GM19025 (cell line): ENCODE measurements at regions not wholly inside any gene's neighbourhood (a gene's known extent, or its start where the extent isn't known, plus 50 kb on each side); places are given as distances from the start of the nearest gene placed in this dataset.
"Not testable (repeated sequence)": the region's sequence is repeated elsewhere in the genome, so short reads cannot be mapped to it uniquely, and the experiment has no call there.

Source experiments
- ATAC-seq: cut with Tn5 transposase; IDR thresholded peaks from one replicate; pipeline ENCODE4 v1.9.1; 2021; ENCODE audit warnings: mild to moderate bottlenecking, low read depth, moderate library complexity; ENCODE audit not compliant: unreplicated experiment

DNA sequence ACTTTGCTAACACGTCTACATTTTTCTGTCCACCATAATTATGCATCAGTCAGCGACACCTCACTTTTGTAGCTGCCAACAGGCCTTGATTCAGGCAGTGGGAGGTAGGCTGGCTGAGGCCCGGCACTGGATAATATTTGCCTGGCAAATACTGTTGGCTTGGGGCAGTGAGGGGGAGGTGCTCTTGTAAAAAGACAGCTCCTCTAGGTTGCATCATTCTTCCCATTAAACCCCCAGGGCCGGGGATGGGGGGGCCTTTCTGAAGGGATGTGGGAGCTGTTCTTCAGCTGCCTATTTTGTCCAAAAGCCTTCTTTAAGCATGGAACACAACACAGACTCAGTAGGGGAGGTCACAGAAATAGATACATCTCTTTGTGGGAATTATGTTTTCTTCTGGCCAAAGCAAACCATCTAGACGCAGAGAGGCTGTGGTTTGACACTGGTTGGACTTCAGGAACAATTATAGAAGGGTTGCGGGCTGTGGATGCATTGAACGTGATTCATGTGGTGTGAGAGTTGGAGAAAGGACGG is 338.3 kb upstream of the NT5E start:
- no peak for ATAC-seq

DNA sequence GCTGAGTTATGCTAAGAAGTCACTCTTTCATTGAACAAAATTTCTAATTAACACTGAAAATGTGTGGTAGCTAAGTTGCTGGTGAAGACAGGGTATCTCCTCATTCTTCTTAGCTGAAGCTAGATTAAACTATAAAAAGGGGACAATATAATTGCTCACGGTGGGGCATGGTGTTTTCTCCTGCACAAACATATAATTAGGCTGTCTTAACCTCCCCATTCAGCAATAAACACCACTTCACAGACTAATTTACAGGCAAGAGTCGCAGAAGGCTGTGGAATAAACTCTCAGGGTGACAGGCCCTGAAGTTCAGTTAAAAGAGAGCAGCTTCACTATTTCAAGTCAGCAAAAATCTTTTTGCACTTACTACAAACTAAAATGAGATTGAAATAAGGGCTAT is 338.9 kb upstream of the NT5E start:
- no peak for ATAC-seq

DNA sequence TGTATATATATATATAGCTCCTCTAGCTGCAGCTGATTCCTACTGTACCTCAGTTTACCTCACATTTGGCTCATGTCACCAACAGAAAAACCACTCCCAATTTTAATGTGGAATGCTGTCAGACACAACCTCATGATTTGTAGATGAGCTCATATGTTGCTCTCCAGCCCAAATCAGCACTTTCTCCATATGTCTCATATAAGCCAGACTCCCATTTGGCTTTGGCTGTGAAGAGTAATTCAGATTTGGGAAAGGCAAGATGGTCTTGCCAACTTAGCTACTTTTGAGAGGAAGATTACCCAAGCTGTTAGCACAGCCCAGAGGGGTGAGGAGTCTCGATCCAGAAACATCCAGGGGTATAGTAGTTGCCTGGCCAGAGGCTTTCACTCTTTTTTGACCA is 342.2 kb upstream of the NT5E start:
- ATAC-seq = no peak

DNA sequence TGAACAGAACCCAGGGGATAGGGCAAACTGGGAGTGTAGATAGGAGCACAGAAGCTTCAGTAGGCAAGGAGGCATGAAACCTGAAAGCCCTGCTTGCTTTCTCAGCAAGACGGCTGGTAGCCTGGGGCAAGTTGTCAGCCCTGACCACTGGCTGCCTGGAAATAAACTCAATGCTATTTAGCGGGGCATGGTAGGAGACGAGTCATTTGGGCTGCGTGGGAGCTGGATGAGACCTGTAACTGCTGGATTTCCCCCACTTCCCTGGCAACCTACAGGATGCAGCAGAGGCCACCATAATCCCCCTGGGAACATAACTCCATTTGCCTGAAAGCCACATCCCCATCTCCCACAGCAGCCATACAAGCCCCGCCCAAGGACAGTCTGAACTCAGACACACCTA is 332.6 kb upstream of the TBX18 start:
- no peak for ATAC-seq

DNA sequence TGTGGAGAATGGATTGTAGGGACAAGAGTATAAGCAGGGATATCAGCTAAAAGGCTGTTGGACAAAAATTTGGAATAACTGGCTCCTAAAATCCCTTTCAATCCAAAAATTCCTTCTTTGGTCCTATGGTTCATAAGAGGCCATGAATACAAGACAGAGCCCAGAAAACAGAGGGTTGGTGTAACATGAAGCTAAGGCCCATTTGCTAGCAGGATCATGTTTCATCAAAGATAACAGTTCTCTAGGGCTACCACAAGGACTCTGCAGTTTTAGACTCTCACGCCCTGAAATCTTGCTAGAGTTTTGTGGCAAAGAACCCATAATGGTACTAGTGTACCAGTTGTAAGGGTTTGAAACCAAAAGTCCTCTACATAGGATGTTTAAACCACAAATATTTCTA is 327.8 kb upstream of the TBX18 start:
- no peak for ATAC-seq

DNA sequence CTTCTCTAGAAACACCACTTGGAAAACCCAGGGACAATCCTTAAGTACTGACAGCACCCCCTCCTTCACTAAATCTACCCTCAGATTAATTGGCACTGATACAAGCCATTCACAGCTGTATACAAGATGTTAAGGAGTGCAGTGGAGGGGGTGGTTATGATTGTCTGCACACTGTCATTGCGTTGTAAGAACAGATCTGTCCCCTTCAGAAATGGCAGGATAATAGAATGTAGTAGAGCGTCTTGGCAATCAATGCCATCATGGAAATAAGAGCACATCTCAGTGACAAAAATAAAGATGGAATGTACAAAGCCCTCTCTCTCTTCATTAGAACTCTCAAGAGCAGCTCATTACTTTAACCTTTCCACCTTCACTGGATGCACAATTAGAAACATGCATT is 324.9 kb upstream of the TBX18 start:
- ATAC-seq = no peak

DNA sequence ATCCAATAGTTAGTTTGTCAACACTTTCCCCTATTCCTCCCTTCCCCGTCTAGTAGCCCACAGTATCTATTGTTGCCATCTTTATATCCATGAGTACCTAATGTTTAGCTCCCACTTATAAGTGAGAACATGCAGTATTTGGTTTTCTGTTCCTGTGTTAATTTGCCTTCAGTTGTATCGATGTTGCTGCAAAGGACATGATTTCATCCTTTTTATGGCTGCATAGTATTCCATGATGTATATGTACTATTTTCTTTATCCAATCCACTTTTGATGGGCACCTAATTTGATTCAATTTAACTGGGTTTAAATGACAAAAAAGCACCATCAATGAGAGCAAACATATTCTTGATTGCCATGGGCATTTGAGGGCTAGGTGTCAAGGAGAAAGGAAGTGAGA is 321.5 kb upstream of the TBX18 start:
- ATAC-seq = no peak

DNA sequence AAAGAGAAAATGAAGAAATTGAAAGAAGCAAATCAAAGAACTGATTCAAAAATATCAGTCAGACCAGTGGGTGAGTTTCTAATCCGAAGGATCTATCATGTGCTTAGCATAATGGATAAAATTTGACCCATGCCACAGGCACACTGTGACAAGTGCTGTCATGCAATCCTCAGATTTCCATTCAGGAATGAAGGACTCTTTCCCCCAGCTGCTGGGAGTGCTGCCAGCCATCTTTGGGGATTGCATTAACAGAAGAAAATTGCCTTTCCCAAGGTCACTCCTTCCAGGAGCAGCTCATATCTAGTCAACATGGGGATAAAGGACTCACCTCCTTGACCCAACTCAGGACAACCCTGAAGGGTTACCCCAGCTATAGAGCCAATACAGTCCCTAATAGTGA is 316.7 kb upstream of the TBX18 start:
- ATAC-seq = no peak

DNA sequence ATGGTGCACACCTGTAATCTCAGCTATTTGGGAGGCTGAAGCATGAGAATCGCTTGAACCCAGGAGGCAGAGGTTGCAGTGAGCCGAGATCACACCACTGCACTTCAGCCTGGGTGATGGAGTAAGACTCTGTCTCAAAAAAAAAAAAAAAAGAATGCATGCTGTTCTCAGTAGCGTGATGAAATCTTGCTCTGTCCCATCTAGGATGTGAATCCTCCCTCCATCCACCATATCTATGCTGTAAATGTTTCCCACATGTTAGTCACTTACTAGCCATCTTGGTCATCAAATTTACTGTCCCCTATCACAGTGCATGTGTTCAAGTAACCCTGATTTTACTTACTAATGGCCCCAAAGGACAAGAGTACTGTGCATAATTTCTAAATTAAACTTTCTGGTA is 315.4 kb upstream of the TBX18 start:
- no peak for ATAC-seq

DNA sequence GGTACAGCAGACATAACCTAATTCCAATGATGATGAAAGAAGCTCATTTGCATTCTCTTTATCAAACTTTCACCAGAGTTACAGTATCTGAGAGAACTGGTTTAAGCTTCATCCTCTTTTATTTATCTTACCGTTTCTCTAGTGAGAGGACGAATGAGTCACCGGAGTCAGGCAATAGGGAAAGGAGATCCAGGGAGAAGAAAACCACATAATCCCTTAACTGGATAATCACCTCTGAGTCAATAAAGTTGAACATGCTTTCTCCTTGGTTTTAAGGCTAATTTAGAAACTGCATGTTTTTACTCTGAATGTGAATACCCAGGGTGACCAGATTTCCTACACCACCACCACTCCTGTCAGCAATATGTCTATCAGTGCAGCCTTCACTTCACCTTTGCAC is 313.7 kb upstream of the TBX18 start:
- no peak for ATAC-seq

DNA sequence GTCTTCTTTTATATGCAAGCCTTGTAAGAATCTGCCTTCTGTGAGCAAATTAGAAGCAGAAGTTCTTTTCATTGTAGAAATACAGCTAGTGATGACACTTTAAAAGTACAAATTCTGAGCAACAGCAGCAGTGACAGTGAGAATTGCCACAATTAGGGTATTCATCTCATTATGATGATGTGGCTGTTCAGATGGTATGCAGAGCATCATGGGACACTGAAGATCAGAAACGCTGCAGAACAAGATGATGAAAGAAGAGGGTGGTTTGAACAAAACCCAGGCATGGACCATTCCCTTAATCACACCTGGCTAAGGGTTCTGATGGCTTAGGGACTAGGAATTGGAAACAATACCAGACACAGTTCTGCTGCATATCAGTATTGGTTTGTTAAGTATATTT is 312.7 kb upstream of the TBX18 start:
- ATAC-seq = no peak

DNA sequence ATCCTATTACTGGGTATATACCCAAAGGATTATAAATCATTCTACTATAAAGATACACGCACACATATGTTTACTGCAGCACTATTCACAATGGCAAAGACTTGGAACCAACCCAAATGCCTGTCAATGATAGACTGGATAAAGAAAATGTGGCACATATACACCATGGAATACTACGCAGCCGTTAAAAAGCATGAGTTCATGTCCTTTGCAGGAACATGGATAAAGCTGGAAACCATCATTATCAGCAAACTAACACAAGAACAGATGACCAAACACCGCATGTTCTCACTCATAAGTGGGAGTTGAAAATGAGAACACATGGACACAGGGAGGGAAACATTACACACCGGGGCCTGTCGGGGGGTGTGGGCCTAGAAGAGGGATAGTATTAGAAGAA is 307.4 kb upstream of the TBX18 start:
- not testable (repeated sequence) for ATAC-seq

DNA sequence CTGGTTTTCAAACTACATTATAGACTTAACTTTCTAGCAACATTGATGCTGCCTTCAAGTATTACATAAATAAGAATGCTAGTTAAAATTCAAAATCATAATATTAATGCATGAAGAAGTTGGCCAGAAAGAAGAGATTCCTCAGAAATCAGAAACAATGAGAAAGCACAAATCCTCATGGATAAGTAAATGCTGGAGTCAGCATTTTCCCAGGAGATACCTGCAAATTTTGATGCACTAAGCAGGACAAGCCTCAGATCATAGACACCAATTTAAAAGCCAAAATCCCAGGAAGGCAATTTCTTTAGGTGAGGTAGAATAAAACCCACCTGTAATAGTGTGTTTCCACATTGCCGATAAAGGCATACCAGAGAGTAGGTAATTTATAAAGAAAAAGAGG is 305.2 kb upstream of the TBX18 start:
- ATAC-seq = no peak

DNA sequence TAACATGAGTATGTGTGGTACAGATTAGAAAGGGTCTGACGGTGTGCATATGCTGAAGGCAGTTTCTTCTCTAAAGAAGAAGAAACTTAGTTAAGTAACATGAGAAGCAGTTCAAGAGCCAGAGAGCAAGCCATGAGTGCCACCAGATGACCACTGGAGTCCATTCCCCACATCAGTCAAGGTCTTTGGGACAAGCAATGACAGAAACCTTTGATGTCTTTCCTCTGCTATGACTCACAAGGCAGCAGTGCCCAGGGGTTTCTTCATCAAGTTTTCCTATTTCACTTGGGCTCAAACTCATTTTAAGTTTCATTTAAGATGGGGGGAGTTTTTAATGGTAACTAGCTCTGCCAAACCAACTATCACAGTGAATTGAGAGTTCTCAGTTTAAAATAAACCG is 303.8 kb upstream of the TBX18 start:
- no peak for ATAC-seq

DNA sequence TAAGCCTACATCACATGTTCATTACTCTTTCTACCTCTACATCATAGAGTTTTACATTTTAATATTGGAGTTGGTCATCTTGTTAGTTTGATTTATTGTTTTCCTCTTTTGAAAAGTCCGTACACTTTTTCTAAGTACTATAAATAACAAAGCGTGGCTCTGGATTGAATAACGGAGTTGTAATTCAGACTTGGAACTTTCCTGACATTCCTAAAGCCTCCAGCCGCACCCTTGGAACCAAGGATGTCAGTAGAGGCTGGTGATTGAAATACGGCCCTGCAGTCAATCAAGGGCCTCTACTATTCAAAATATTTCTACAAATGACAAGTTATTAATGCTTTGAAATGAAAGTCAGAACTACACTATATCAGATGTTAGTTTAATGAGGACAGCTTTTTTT is 301.9 kb upstream of the TBX18 start:
- ATAC-seq = no peak

DNA sequence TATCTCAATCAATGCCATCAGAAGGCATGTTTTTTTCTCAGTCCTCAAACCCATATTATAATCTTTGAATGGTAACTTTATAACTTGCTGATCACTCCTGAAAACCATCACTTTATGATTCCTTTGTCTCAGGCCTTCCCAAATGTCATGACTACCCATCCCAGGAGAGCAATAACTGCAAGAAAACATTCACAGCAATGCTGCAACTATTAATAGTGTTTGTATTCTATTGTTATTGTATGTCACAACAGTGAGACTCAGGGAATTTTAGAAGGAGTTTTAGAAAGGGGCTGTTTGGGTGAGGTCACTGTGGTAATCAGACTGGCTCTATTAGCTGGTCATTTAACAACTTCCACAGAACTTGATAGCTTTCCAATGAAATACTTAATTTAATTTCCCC is 301.4 kb upstream of the TBX18 start:
- no peak for ATAC-seq

DNA sequence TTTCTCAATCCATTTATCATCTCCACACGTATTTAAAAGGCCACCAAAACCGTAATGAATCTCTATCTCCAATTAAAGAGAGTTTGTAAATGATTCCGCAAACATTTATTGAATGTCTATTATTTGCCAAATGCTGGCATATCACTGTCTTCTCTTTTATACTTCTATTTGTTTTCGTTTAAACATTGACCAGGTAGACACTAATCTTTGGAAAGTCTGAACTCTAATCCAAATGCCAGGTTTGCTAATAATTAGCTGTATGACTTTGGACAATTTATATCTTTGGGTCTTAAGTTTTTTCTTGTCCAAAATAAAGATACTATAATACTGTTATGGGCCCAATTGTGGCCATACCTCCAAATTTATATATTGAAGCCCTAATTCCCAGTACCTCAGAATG is 299.2 kb upstream of the TBX18 start:
- ATAC-seq = no peak

DNA sequence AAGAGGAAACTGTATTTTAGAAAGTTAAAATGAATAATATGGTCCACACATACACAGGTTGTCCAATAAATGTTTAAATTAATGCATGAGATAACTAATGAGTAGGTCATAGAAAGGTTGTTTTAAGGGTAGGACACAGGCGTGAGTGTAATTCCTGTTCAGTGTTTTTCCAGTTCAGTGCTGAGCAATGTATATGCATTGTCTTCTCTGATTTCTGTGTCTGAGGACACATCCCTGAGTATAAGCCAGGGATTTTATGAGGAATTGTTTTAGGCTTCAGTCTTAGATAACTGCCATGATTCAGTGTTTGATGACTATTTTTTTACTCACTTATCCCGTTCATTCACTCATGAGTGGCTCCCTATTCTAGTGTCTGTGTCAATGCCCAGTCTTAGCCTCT is 298.5 kb upstream of the TBX18 start:
- no peak for ATAC-seq

DNA sequence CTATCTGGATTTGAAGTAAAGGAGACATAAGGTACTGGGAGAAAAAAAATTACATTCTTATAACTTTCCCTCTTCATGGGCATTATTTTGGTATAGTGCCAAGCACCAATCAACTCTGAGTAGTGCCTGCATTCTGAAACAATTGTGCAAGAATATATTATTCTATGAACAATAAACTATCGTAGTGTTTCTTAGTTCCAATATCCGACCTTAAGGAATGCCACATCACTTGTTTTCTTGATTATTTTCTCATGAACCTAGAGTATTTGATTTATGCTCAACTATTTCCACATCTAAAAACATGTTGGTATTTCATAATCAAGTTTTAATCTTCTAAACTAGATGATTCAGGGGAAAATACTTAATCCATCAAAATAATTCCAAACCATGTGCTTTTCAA is 294.4 kb upstream of the TBX18 start:
- ATAC-seq = no peak

DNA sequence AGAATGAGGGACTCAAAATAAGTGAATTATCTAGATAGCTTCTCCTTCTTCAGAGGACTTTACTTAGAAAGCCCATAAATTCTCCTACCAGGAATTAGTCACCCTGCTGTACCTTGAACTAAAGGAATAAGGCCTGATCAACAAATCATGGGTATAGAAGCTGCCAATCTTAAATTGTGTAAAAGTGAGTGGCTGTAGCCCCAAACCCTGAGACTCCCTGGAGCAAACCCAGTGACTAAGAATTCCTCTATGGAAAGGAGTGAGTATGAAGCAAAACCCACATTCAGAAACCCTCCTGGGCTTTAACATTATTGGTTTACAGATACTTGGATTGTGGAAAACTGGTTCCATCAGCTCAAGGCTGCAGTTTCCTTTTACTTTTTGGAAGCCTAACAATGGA is 285.8 kb upstream of the TBX18 start:
- no peak for ATAC-seq

DNA sequence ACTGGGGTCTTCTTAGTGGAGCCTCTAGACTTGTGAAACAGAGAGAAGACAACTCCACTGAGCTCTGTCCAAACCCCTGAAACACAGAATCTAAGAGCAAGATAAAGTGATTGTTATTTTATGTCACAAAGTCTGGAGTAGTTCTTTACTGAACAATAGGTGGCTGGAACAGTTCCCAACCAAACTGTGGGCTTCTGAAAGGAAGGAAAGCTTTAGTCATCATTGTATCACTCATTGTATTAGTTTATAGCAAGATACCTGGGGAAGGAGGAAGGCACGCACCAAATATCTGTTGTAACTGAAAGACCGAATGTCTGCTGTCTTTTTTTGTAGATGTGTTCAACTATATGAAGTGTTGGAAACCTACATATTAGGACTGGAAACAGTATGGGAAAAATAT is 284.9 kb upstream of the TBX18 start:
- no peak for ATAC-seq

DNA sequence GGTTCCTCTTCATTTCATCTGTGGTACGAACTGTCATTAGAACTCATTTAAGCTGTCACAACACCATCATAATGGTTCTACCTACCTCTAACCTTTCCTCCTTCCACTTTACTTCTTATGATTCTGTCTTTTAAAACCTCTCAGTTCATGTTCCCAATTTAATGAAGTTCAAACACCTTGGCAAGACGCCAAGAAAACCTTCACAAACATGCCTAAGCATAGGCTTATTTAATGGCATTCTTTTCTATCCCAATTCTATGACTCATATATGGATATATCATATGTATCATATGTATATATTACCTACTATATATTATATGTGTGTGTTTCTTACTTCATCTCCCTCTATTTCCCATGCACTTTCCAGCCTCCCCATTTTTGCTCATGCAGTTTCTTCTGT is 283.4 kb upstream of the TBX18 start:
- no peak for ATAC-seq

DNA sequence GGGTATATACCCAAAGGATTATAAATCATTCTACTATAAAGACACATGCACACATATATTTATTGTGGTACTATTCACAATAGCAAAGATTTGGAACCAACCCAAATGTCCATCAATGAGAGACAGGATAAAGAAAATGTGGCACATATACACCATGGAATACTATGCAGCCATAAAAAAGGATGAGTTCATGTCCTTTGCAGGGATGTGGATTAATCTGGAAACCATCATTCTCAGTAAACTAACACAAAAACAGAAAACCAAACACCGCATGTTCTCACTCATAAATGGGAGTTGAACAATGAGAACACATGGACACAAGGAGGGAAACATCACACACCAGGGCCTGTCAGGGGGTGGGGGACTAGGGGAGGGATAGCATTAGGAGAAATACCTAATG is 281.4 kb upstream of the TBX18 start:
- ATAC-seq = not testable (repeated sequence)

DNA sequence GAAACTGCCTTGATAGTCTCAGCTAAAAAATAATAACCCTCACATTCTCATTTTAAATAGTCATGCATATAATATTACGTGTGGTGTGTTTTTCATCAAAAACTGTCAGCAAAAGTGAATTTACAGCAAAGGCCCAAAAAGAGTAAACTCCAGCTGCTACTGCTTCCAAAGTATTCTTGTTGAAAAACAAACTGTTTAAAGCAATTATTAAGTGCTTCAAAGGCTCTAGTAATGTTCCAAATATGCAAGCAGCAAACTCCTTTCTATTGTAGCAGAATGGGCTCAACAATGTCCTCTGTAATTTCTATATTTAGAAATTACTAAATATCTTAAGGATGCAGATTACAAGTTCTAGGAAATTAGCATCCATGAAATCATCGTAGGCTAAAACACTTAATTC is 280.0 kb upstream of the TBX18 start:
- ATAC-seq = no peak
